ENCODE measurements at regions not wholly inside any gene's neighbourhood (a gene's known extent, or its start where the extent isn't known, plus 50 kb on each side); places are given as distances from the start of the nearest gene placed in this dataset.
A peak's percentile ranks its signal among the peaks of the same experiment; 100 is the strongest.

DNA sequence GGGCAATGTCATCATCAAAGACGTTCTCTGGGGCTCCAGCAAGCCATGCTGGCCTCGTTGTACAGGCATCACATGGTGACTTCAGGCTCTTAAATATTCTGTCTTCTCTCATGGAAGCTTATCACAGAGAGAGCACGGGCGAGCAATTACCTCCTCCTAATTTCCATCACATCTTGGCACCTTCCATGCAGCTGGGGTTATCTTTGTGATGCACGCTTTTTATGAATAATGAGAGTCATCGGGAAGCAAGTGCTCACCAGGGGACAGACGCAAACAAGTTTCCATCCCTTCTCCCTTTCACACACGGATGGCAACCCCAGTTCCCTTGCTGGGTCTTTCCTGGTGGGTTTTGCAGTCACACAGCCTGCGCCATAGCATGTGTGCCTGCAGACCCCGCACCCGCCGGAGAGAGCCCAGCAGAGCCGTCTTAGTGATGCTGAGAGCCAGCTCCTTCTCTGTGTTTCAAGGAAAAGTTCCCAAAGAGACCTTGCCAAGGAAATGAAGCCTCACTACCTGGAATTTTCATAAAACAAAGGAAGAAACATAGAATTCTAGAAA is 116.3 kb upstream of the AFDN start:
- 89 to 92% (median 89%) methylated on average over 13 of the region's 13 CpGs for WGBS, 3 donors
- no peak for FAIRE-seq
- no peak overlapping the region for H3K4me3 ChIP-seq (ENCODE audit: low read depth in 1 of 3, low read length in 3 of 3)
- H3K27ac ChIP-seq (ENCODE audit: low read depth in 1 of 3, low read length in 2 of 3) = no peak overlapping the region
- no peak for DNase-seq
- peaks cover 0 to 2% (median 0%) of the 10 kb centered on the region in 3 donors for H3K27me3 ChIP-seq (ENCODE audit: control insufficient read depth in 3 of 3, insufficient read depth in 3 of 3, low read length in 3 of 3)
- H3K9me3 ChIP-seq (ENCODE audit: control insufficient read depth in 2 of 2, insufficient read depth in 1 of 2, low read depth in 1 of 2, low read length in 1 of 2) = no peaks in the 10 kb centered on the region
- peaks cover 0 to 21% (median 4%) of the 10 kb centered on the region in 3 donors for H3K4me1 ChIP-seq (ENCODE audit: control insufficient read depth in 3 of 3, insufficient read depth in 2 of 3, low read depth in 1 of 3, low read length in 2 of 3)
- H3K36me3 ChIP-seq (ENCODE audit: control insufficient read depth in 3 of 3, insufficient read depth in 2 of 3, low read depth in 1 of 3, low read length in 3 of 3) = no peaks in the 10 kb centered on the region

GRCh38 chr6:167711211-167711610 is 115.5 kb upstream of the AFDN start:
- Histone ChIP-seq H3K27me3 (ENCODE audit: control insufficient read depth in 3 of 3, insufficient read depth in 3 of 3, low read length in 3 of 3) (peaks cover 0 to 2% (median 0%) of the 10 kb centered on the region in 3 donors), H3K27ac (ENCODE audit: low read depth in 1 of 3, low read length in 2 of 3) (peak overlapping the region in 2 of 3 donors; percentile 53 to 86), H3K4me1 (ENCODE audit: control insufficient read depth in 3 of 3, insufficient read depth in 2 of 3, low read depth in 1 of 3, low read length in 2 of 3) (peaks cover 0 to 21% (median 4%) of the 10 kb centered on the region in 3 donors), H3K36me3 (ENCODE audit: control insufficient read depth in 3 of 3, insufficient read depth in 2 of 3, low read depth in 1 of 3, low read length in 3 of 3) (no peaks in the 10 kb centered on the region), H3K4me3 (ENCODE audit: low read depth in 1 of 3, low read length in 3 of 3) (no peak overlapping the region), H3K9me3 (ENCODE audit: control insufficient read depth in 2 of 2, insufficient read depth in 1 of 2, low read depth in 1 of 2, low read length in 1 of 2) (no peaks in the 10 kb centered on the region)
- DNase-seq (no peak), FAIRE-seq (no peak)
- WGBS, 3 donors = 73 to 84% (median 80%) methylated on average over 8 of the region's 8 CpGs

GRCh38 chr6:167711768-167712730 is 114.7 kb upstream of the AFDN start:
- peaks cover 0 to 21% (median 4%) of the 10 kb centered on the region in 3 donors for H3K4me1 ChIP-seq (ENCODE audit: control insufficient read depth in 3 of 3, insufficient read depth in 2 of 3, low read depth in 1 of 3, low read length in 2 of 3)
- FAIRE-seq = no peak
- peaks cover 0 to 2% (median 0%) of the 10 kb centered on the region in 3 donors for H3K27me3 ChIP-seq (ENCODE audit: control insufficient read depth in 3 of 3, insufficient read depth in 3 of 3, low read length in 3 of 3)
- H3K36me3 ChIP-seq (ENCODE audit: control insufficient read depth in 3 of 3, insufficient read depth in 2 of 3, low read depth in 1 of 3, low read length in 3 of 3) = no peaks in the 10 kb centered on the region
- peak overlapping the region; percentile 24 to 86 (median 85) for H3K27ac ChIP-seq (ENCODE audit: low read depth in 1 of 3, low read length in 2 of 3)
- WGBS, 3 donors = 24 to 64% (median 48%) methylated on average over 16 to 19 of the region's 19 CpGs
- H3K9me3 ChIP-seq (ENCODE audit: control insufficient read depth in 2 of 2, insufficient read depth in 1 of 2, low read depth in 1 of 2, low read length in 1 of 2) = no peaks in the 10 kb centered on the region
- peak; percentile 83 to 93 for DNase-seq
- H3K4me3 ChIP-seq (ENCODE audit: low read depth in 1 of 3, low read length in 3 of 3) = peak overlapping the region in 2 of 3 donors; percentile 9 to 21

DNA sequence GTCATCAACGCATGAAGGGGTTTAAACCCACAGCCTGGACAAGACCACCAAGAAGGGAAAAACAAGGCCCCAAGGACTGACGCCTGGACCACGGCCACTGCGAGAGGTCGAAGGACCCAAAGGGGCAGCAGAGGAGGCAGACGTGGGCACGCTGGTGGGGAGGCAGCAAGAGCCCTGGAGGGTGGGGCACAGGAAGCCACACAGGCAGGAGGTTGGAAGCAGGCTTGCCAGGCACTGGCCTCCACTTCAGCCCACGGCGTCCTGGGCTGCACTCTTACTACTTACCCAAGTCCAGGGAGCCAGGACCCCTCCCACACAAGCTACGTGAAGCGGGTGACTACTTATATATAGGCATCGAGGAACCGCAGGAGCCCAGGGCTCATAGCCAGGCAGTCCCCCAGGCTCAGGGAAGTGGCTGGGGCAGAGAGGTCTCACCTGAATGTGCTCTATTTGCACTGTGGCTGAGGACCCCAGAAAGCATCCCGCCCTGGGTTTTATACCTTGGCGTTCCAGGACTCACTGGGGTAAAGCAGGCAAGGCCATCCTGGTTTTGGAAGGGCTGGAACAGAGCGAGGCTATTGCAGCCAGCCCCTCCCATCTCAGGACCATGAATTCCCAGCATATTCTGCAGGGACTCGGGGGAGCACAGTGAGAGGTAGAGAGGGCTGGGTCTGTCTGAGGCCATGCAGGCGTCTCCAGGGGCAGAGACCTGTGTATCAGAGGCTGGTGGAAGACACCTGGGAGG is 113.8 kb upstream of the AFDN start:
- Histone ChIP-seq H3K27me3 (ENCODE audit: control insufficient read depth in 3 of 3, insufficient read depth in 3 of 3, low read length in 3 of 3) (peaks cover 0 to 2% (median 0%) of the 10 kb centered on the region in 3 donors), H3K4me1 (ENCODE audit: control insufficient read depth in 3 of 3, insufficient read depth in 2 of 3, low read depth in 1 of 3, low read length in 2 of 3) (peaks cover 0 to 21% (median 4%) of the 10 kb centered on the region in 3 donors), H3K27ac (ENCODE audit: low read depth in 1 of 3, low read length in 2 of 3) (peak overlapping the region in 1 of 3 donors; percentile 86), H3K9me3 (ENCODE audit: control insufficient read depth in 2 of 2, insufficient read depth in 1 of 2, low read depth in 1 of 2, low read length in 1 of 2) (peaks cover 0 to 3% of the 10 kb centered on the region in 2 donors), H3K4me3 (ENCODE audit: low read depth in 1 of 3, low read length in 3 of 3) (peak overlapping the region in 1 of 3 donors; percentile 21), H3K36me3 (ENCODE audit: control insufficient read depth in 3 of 3, insufficient read depth in 2 of 3, low read depth in 1 of 3, low read length in 3 of 3) (no peaks in the 10 kb centered on the region)
- 65 to 80% (median 73%) methylated on average over 18 of the region's 18 CpGs for WGBS, 3 donors
- DNase-seq (no peak), FAIRE-seq (no peak)

- WGBS, 3 donors = 44 to 70% (median 65%) methylated on average over 8 of the region's 8 CpGs
- DNase-seq = no peak
- no peak overlapping the region for H3K4me3 ChIP-seq (ENCODE audit: low read depth in 1 of 3, low read length in 3 of 3)
- peaks cover 0 to 14% of the 10 kb centered on the region in 2 donors for H3K9me3 ChIP-seq (ENCODE audit: control insufficient read depth in 2 of 2, insufficient read depth in 1 of 2, low read depth in 1 of 2, low read length in 1 of 2)
- H3K36me3 ChIP-seq (ENCODE audit: control insufficient read depth in 3 of 3, insufficient read depth in 2 of 3, low read depth in 1 of 3, low read length in 3 of 3) = no peaks in the 10 kb centered on the region
- peaks cover 0 to 2% (median 0%) of the 10 kb centered on the region in 3 donors for H3K27me3 ChIP-seq (ENCODE audit: control insufficient read depth in 3 of 3, insufficient read depth in 3 of 3, low read length in 3 of 3)
- no peak for FAIRE-seq
- no peak overlapping the region for H3K27ac ChIP-seq (ENCODE audit: low read depth in 1 of 3, low read length in 2 of 3)
- H3K4me1 ChIP-seq (ENCODE audit: control insufficient read depth in 3 of 3, insufficient read depth in 2 of 3, low read depth in 1 of 3, low read length in 2 of 3) = peaks cover 0 to 21% (median 4%) of the 10 kb centered on the region in 3 donors
Measured at GRCh38 chr6:167714152-167714551, 112.6 kb upstream of the AFDN start.

DNA sequence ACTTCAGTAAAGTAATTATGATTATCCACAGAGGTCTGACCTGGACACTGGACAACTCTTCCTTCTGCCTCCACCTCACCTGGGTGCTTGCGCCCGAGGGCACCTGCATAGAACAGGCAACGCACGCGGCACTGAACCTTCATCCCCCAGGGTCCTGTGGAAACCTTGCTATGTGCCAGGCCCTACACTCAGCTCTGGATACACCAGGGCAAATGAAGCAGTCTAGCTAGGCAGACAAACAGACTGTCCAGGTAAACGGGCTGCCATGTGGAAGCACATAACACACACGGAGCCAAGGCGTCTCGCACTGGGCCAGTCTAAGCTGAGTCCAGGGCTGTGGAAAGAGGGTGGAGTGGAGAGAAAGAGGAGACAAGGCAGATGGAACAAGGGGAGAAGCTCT is 109.3 kb upstream of the AFDN start:
- H3K27me3 ChIP-seq (ENCODE audit: control insufficient read depth in 3 of 3, insufficient read depth in 3 of 3, low read length in 3 of 3) = peaks cover 0 to 2% (median 2%) of the 10 kb centered on the region in 3 donors
- no peak overlapping the region for H3K4me3 ChIP-seq (ENCODE audit: low read depth in 1 of 3, low read length in 3 of 3)
- H3K9me3 ChIP-seq (ENCODE audit: control insufficient read depth in 2 of 2, insufficient read depth in 1 of 2, low read depth in 1 of 2, low read length in 1 of 2) = peaks cover 0 to 19% of the 10 kb centered on the region in 2 donors
- H3K36me3 ChIP-seq (ENCODE audit: control insufficient read depth in 3 of 3, insufficient read depth in 2 of 3, low read depth in 1 of 3, low read length in 3 of 3) = no peaks in the 10 kb centered on the region
- FAIRE-seq = no peak
- WGBS, 3 donors = 95 to 98% (median 96%) methylated on average over 9 of the region's 9 CpGs
- no peak overlapping the region for H3K27ac ChIP-seq (ENCODE audit: low read depth in 1 of 3, low read length in 2 of 3)
- DNase-seq = no peak
- H3K4me1 ChIP-seq (ENCODE audit: control insufficient read depth in 3 of 3, insufficient read depth in 2 of 3, low read depth in 1 of 3, low read length in 2 of 3) = peaks cover 0 to 7% (median 2%) of the 10 kb centered on the region in 3 donors

- Histone ChIP-seq H3K4me3 (ENCODE audit: low read depth in 1 of 3, low read length in 3 of 3) (no peak overlapping the region), H3K36me3 (ENCODE audit: control insufficient read depth in 3 of 3, insufficient read depth in 2 of 3, low read depth in 1 of 3, low read length in 3 of 3) (no peaks in the 10 kb centered on the region), H3K27me3 (ENCODE audit: control insufficient read depth in 3 of 3, insufficient read depth in 3 of 3, low read length in 3 of 3) (peaks cover 0 to 2% (median 2%) of the 10 kb centered on the region in 3 donors), H3K9me3 (ENCODE audit: control insufficient read depth in 2 of 2, insufficient read depth in 1 of 2, low read depth in 1 of 2, low read length in 1 of 2) (peaks cover 0 to 19% of the 10 kb centered on the region in 2 donors), H3K27ac (ENCODE audit: low read depth in 1 of 3, low read length in 2 of 3) (no peak overlapping the region), H3K4me1 (ENCODE audit: control insufficient read depth in 3 of 3, insufficient read depth in 2 of 3, low read depth in 1 of 3, low read length in 2 of 3) (peaks cover 0 to 3% (median 2%) of the 10 kb centered on the region in 3 donors)
- FAIRE-seq (no peak), DNase-seq (no peak)
- WGBS, 3 donors = 93 to 96% (median 94%) methylated on average over 2 of the region's 2 CpGs
Measured at GRCh38 chr6:167717867-167718266, 108.8 kb upstream of the AFDN start.

DNA sequence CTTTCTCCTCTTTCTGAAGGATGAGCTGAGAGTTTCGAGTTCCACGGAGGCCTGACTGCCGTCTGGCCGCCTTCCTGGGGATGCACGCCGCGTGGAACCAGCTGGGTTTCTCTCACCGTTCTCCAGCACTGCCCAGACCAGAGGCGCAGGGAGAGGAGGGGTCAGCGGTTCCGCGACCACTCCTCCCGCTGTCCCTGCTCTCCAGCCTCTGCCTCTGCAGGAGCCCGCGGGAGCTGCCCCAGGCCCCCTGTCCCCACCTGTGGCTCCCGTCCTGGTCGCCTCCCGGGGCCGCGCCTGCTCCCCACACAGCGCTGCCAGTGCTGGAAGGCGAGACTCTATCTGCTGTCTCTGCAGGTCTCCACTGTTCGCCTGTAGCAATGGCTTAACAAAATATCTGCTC is 106.8 kb upstream of the AFDN start:
- WGBS, 3 donors = 80 to 97% (median 85%) methylated on average over 21 to 23 of the region's 23 CpGs
- FAIRE-seq = no peak
- H3K36me3 ChIP-seq (ENCODE audit: control insufficient read depth in 3 of 3, insufficient read depth in 2 of 3, low read depth in 1 of 3, low read length in 3 of 3) = no peaks in the 10 kb centered on the region

More for the DNA sequence above, 106.8 kb upstream of the AFDN start:
- Histone ChIP-seq H3K27me3 (ENCODE audit: control insufficient read depth in 3 of 3, insufficient read depth in 3 of 3, low read length in 3 of 3) (peaks cover 0 to 2% (median 0%) of the 10 kb centered on the region in 3 donors), H3K4me1 (ENCODE audit: control insufficient read depth in 3 of 3, insufficient read depth in 2 of 3, low read depth in 1 of 3, low read length in 2 of 3) (no peaks in the 10 kb centered on the region), H3K4me3 (ENCODE audit: low read depth in 1 of 3, low read length in 3 of 3) (no peak overlapping the region), H3K27ac (ENCODE audit: low read depth in 1 of 3, low read length in 2 of 3) (no peak overlapping the region), H3K9me3 (ENCODE audit: control insufficient read depth in 2 of 2, insufficient read depth in 1 of 2, low read depth in 1 of 2, low read length in 1 of 2) (peaks cover 0 to 26% of the 10 kb centered on the region in 2 donors)
- DNase-seq = no peak

Data from small intestine (tissue), 7 donors.